ENCODE measurements at regions not wholly inside any gene's neighbourhood (a gene's known extent, or its start where the extent isn't known, plus 50 kb on each side); places are given as distances from the start of the nearest gene placed in this dataset.

- Histone ChIP-seq H3K27ac (ENCODE audit: low read depth, low read length) (no peak overlapping the region), H3K9ac (replicated peaks in 1 of 4; ENCODE audit: extremely low read depth in 1 of 4, low read depth in 3 of 4, low read length in 3 of 4) (no peak overlapping the region; a peak in 1 of 7 replicates), H3K27me3 (replicated peaks in 1 of 4; ENCODE audit: control insufficient read depth in 3 of 4, extremely low read depth in 1 of 4, insufficient read depth in 3 of 4, low read length in 3 of 4) (no peaks in the 10 kb centered on the region), H3K4me2 (ENCODE audit: insufficient read depth in 1 of 2, low read depth in 2 of 2, low read length in 2 of 2) (peak overlapping the region; percentile 31 to 51), H3K79me2 (ENCODE audit: control insufficient read depth in 1 of 2, insufficient read depth in 2 of 2, low read length in 2 of 2) (no peaks in the 10 kb centered on the region), H2AK5ac (ENCODE audit: low read depth, low read length) (no peak overlapping the region), H2BK12ac (ENCODE audit: low read depth, low read length) (peak overlapping the region; percentile 12; the same call in 1 of the 2 replicates), H2BK5ac (ENCODE audit: low read depth, low read length) (peak overlapping the region; percentile 27; the same call in 1 of the 2 replicates), H3K56ac (replicated peaks; ENCODE audit: insufficient read length, low read depth, low read length) (no peak overlapping the region), H3K14ac (ENCODE audit: insufficient read length) (no peak overlapping the region), H2BK20ac (ENCODE audit: low read length) (peak overlapping the region; percentile 40; the same call in 1 of the 2 replicates), H3K18ac (ENCODE audit: extremely low read depth, low read length) (peak overlapping the region; percentile 5; the same call in 1 of the 2 replicates), H3K79me1 (ENCODE audit: low read depth, low read length) (no peaks in the 10 kb centered on the region), H4K20me1 (replicated peaks in 1 of 2; ENCODE audit: control insufficient read depth in 1 of 2, insufficient read depth in 2 of 2, low read length in 2 of 2) (no peaks in the 10 kb centered on the region), H2AFZ (ENCODE audit: low read length) (no peak overlapping the region), H3K23me2 (ENCODE audit: low read depth, low read length) (no peaks in the 10 kb centered on the region), H3K4me1 (replicated peaks in 1 of 4; ENCODE audit: control insufficient read depth in 3 of 4, insufficient read depth in 4 of 4, low read length in 3 of 4) (peaks cover 0 to 3% (median 1%) of the 10 kb centered on the region in 4 experiments; a peak in 6 of 7 replicates), H3K9me3 (ENCODE audit: insufficient read depth in 2 of 2, low read depth in 1 of 2, low read length in 1 of 2) (peaks cover 8 to 16% of the 10 kb centered on the region in 2 experiments; a peak in 3 of 4 replicates), H3K4me3 (ENCODE audit: extremely low read depth in 1 of 4, insufficient read depth in 2 of 4, low read depth in 3 of 4, low read length in 4 of 4) (peak overlapping the region in 2 of 4 experiments; percentile 15 to 21; a peak in 2 of 8 replicates), H3K36me3 (ENCODE audit: control insufficient read depth in 2 of 4, insufficient read depth in 4 of 4, low read length in 3 of 4) (no peaks in the 10 kb centered on the region; a peak in 2 of 8 replicates), H2BK120ac (replicated peaks; ENCODE audit: low read depth, low read length) (no peak overlapping the region), H4K91ac (replicated peaks; ENCODE audit: insufficient read length, low read length) (peak overlapping the region; percentile 36), H3K23ac (ENCODE audit: insufficient read length) (no peak overlapping the region), H2BK15ac (ENCODE audit: low read length) (no peak overlapping the region), H4K5ac (ENCODE audit: insufficient read length, low read depth, low read length) (no peak overlapping the region), H3K4ac (replicated peaks; ENCODE audit: insufficient read length, low read depth, low read length) (no peak overlapping the region), H4K8ac (ENCODE audit: extremely low read depth, insufficient read depth, low read length) (no peak overlapping the region)
- WGBS, 2 experiments (ENCODE audit: extremely low coverage in 1 of 2, insufficient coverage in 1 of 2, insufficient read length in 1 of 2, insufficient replicate concordance in 2 of 2, low coverage in 1 of 2, low lambda C conversion rate in 2 of 2, missing lambda C conversion rate in 1 of 2): 1% methylated on average over 26 of the region's 26 CpGs; no CpG with 5 or more reads in 1 of the 2 experiments
- FAIRE-seq (peak; percentile 7), DNase-seq (ENCODE audit: low read depth in 1 of 2, low spot score in 2 of 2) (peak; percentile 77 to 78)
- ChIA-PET POLR2A (ENCODE audit: partially characterized antibody) (no interaction called here), CTCF (ENCODE audit: partially characterized antibody) (interaction anchor here (0.6 to 2.0 kb wide), 7 partner anchors 9 to 408 kb away, joined by 3 to 5 read pairs (median 4); no protein-coding TSS in a partner anchor)
- TF ChIP-seq EZH2 (IDR thresholded peaks at IDR 0.05; ENCODE audit: low read depth, low read length, severe bottlenecking) (no peak), JUND (IDR thresholded peaks at IDR 0.05; ENCODE audit: low read length) (no peak), SUZ12 (IDR thresholded peaks at IDR 0.05; ENCODE audit: low read length) (no peak), CBX8 (IDR thresholded peaks at IDR 0.05; ENCODE audit: borderline replicate concordance, low read depth, low read length) (no peak), KDM1A (IDR thresholded peaks at IDR 0.05; ENCODE audit: borderline replicate concordance, low read length) (peak; percentile 50; the same call in 1 of the 2 replicates), KDM4A (IDR thresholded peaks at IDR 0.05; ENCODE audit: low read depth, low read length, severe bottlenecking) (no peak), ASH2L (IDR thresholded peaks at IDR 0.05; ENCODE audit: low read length) (peak; percentile 60), MAFK (IDR thresholded peaks at IDR 0.05; ENCODE audit: low read depth, low read length) (no peak)
These were observed 200.1 kb upstream of the KBTBD8 start for GRCh38 chr3:66797889-66798560.

Data from H1 (cell line).